B cell (primary cell): ENCODE measurements at regions not wholly inside any gene's neighbourhood (a gene's known extent, or its start where the extent isn't known, plus 50 kb on each side); places are given as distances from the start of the nearest gene placed in this dataset.

Experiments used
- ATAC-seq: fragments of 200-7000 bp; cut with Tn5 transposase; one replicate; pipeline ENCODE4 v1.10.0; 2021; ENCODE audit warnings: low read depth, mild to moderate bottlenecking, moderate number of reproducible peaks, moderate library complexity
- CTCF ChIA-PET: fragments of 350-600 bp; sonication (Branson Sonifier 250); formaldehyde crosslinking; loops from one replicate; lab custom pipeline; 2021; ENCODE audit warnings: antibody characterized with exemption, inconsistent platforms; lab: Charles Lee
- POLR2A ChIA-PET: fragments of 350-600 bp; sonication (Branson Sonifier 250); formaldehyde crosslinking; loops from one replicate; lab custom pipeline; 2021; ENCODE audit warnings: antibody characterized with exemption; lab: Charles Lee
- DNase-seq: peaks from one replicate; pipeline ENCODE4 v3.0.0; 2013
- H2AFZ ChIP-seq: 2 replicates; pipeline ENCODE4 v1.6.1; 2012; ENCODE audit warnings: mild to moderate bottlenecking, low read depth, low read length; ENCODE audit not compliant: insufficient read depth, poor library complexity, severe bottlenecking
- H3K27ac ChIP-seq, 2 donors: 1 replicate in 1 of 2; 2 replicates in 1 of 2; pipeline ENCODE4 v1.5.1; 2012 to 2013; ENCODE audit warnings: low read length in 2 of 2, mild to moderate bottlenecking in 2 of 2, moderate library complexity in 1 of 2
- H3K27me3 ChIP-seq, 4 experiments: fragments of 200-600 bp in 1 of 4; sonication (generic) in 1 of 4; replicated peaks in 1 of 4; 1 replicate in 2 of 4; 2 replicates in 2 of 4; pipeline versions ENCODE4 v1.6.1 to v1.7.0; 2013 to 2016; ENCODE audit warnings: low read length in 3 of 4, mild to moderate bottlenecking in 2 of 4, mixed read lengths in 1 of 4, moderate library complexity in 1 of 4; ENCODE audit not compliant: insufficient read depth in 4 of 4, control insufficient read depth in 3 of 4; ENCODE audit errors: control extremely low read depth in 1 of 4
- H3K36me3 ChIP-seq, 2 experiments: replicated peaks in 1 of 2; 1 replicate in 1 of 2; 2 replicates in 1 of 2; pipeline versions ENCODE4 v1.6.1 to v1.7.1; 2013; ENCODE audit warnings: low read length in 1 of 2; ENCODE audit not compliant: insufficient read depth in 2 of 2, control insufficient read depth in 1 of 2; ENCODE audit errors: control extremely low read depth in 1 of 2, extremely low read depth in 1 of 2
- H3K4me1 ChIP-seq, 2 donors: fragments of 200-600 bp in 1 of 2; sonication (generic) in 1 of 2; 1 replicate in 1 of 2; 2 replicates in 1 of 2; pipeline versions ENCODE4 v1.5.1 to v1.6.1; 2013 to 2017; ENCODE audit warnings: low read length in 2 of 2; ENCODE audit not compliant: control insufficient read depth in 2 of 2, insufficient read depth in 2 of 2
- H3K4me2 ChIP-seq: replicated peaks from 2 replicates; pipeline ENCODE3; 2012; ENCODE audit warnings: mild to moderate bottlenecking, low read depth, low read length; ENCODE audit not compliant: poor library complexity, severe bottlenecking
- H3K4me3 ChIP-seq, 5 experiments: fragments of 200-600 bp in 1 of 5; sonication (generic) in 1 of 5; 1 replicate in 3 of 5; 2 replicates in 2 of 5; pipeline versions ENCODE4 v1.5.1 to v1.7.0; 2011 to 2016; ENCODE audit warnings: low read length in 4 of 5, mild to moderate bottlenecking in 4 of 5, low read depth in 2 of 5, control low read depth in 1 of 5, moderate library complexity in 1 of 5; ENCODE audit not compliant: insufficient read depth in 1 of 5; ENCODE audit errors: control extremely low read depth in 1 of 5, extremely low read depth in 1 of 5
- H3K79me2 ChIP-seq: fragments of 200-600 bp; sonication (generic); one replicate; pipeline ENCODE4 v1.6.0; 2016; ENCODE audit warnings: low read length; ENCODE audit not compliant: control insufficient read depth, insufficient read depth
- H3K9ac ChIP-seq: fragments of 200-600 bp; sonication (generic); 2 replicates; pipeline ENCODE4 v1.6.1; 2017; ENCODE audit warnings: mild to moderate bottlenecking, low read length, moderate library complexity
- H3K9me3 ChIP-seq, 3 donors: one replicate each; pipeline versions ENCODE4 v1.6.1 to v1.7.1; 2013; ENCODE audit warnings: low read length in 2 of 3; ENCODE audit not compliant: control insufficient read depth in 2 of 3, insufficient read depth in 1 of 3; ENCODE audit errors: control extremely low read depth in 1 of 3
- H4K20me1 ChIP-seq: 2 replicates; pipeline ENCODE4 v1.6.0; 2012; ENCODE audit warnings: mild to moderate bottlenecking, low read length; ENCODE audit not compliant: insufficient read depth, control insufficient read depth, poor library complexity, severe bottlenecking
- H3K27ac Mint-ChIP-seq: one replicate; pipeline ENCODE4 v1.8.0; 2021; ENCODE audit warnings: mixed read lengths
- H3K27me3 Mint-ChIP-seq: one replicate; pipeline ENCODE4 v1.8.0; 2021; ENCODE audit warnings: mixed read lengths
- H3K4me1 Mint-ChIP-seq: one replicate; pipeline ENCODE4 v1.8.0; 2021; ENCODE audit warnings: mixed read lengths
- H3K4me3 Mint-ChIP-seq: one replicate; pipeline ENCODE4 v1.8.0; 2021; ENCODE audit warnings: mixed read lengths
- H3K9me3 Mint-ChIP-seq: one replicate; pipeline ENCODE4 v1.8.0; 2022; ENCODE audit warnings: mixed read lengths; ENCODE audit not compliant: insufficient read depth
- EZH2 ChIP-seq: IDR thresholded peaks from 2 replicates; pipeline ENCODE4 v1.6.1; 2012; ENCODE audit warnings: borderline replicate concordance, low read depth, mild to moderate bottlenecking, moderate library complexity, low read length; ENCODE audit not compliant: insufficient read depth, poor library complexity, severe bottlenecking
- WGBS: methylation state at CpG from one replicate; pipeline ENCODE4 v1.1.5; 2013; ENCODE audit warnings: missing lambda C conversion rate; ENCODE audit not compliant: insufficient coverage; 5-methylcytosine and 5-hydroxymethylcytosine counted together
- intact Hi-C: fragments of 100-400 bp; cut with micrococcal nuclease; formaldehyde crosslinking; loops from one replicate; pipeline ENCODE4 v1.10.0; 2022
- TF ChIP-seq, protein P1 (sequence below): fragments of 200-600 bp; IDR thresholded peaks from one replicate; pipeline ENCODE4 v1.8.0; 2022; ENCODE audit warnings: antibody characterized with exemption, mild to moderate bottlenecking

GRCh38 chrX:46305431-46305830 lies 239.8 kb downstream of the ZNF674 start:
- Mint-ChIP-seq H3K4me1 (no peaks in the 10 kb centered on the region), H3K27me3 (no peaks in the 10 kb centered on the region), H3K27ac (no peak overlapping the region), H3K9me3 (peaks cover 5% of the 10 kb centered on the region), H3K4me3 (no peak overlapping the region)
- H3K9ac ChIP-seq, result no peak overlapping the region
- WGBS, result no CpG with 5 or more reads among the region's 2 CpGs
- no peaks in the 10 kb centered on the region for H3K27me3 ChIP-seq
- no peak overlapping the region for H2AFZ ChIP-seq
- peaks cover 0 to 4% (median 0%) of the 10 kb centered on the region in 3 donors for H3K9me3 ChIP-seq
- DNase-seq (no peak), ATAC-seq (no peak)
- H3K4me1 ChIP-seq, result no peaks in the 10 kb centered on the region
- ChIA-PET CTCF (no interaction called here), POLR2A (no interaction called here)
- H3K36me3 ChIP-seq, result no peaks in the 10 kb centered on the region
- H3K27ac ChIP-seq, result no peak overlapping the region
- no peak overlapping the region for H3K4me3 ChIP-seq
- no peaks in the 10 kb centered on the region for H3K79me2 ChIP-seq
- no peak overlapping the region for H3K4me2 ChIP-seq
- H4K20me1 ChIP-seq, result no peaks in the 10 kb centered on the region
- intact Hi-C loops, result no loop called here
- TF ChIP-seq, protein P1, sequence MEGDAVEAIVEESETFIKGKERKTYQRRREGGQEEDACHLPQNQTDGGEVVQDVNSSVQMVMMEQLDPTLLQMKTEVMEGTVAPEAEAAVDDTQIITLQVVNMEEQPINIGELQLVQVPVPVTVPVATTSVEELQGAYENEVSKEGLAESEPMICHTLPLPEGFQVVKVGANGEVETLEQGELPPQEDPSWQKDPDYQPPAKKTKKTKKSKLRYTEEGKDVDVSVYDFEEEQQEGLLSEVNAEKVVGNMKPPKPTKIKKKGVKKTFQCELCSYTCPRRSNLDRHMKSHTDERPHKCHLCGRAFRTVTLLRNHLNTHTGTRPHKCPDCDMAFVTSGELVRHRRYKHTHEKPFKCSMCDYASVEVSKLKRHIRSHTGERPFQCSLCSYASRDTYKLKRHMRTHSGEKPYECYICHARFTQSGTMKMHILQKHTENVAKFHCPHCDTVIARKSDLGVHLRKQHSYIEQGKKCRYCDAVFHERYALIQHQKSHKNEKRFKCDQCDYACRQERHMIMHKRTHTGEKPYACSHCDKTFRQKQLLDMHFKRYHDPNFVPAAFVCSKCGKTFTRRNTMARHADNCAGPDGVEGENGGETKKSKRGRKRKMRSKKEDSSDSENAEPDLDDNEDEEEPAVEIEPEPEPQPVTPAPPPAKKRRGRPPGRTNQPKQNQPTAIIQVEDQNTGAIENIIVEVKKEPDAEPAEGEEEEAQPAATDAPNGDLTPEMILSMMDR, result no peak
- TF ChIP-seq EZH2, result no peak

GRCh38 chrX:46301903-46302302 lies 243.3 kb downstream of the ZNF674 start:
- Mint-ChIP-seq H3K4me1 (no peaks in the 10 kb centered on the region), H3K27me3 (no peaks in the 10 kb centered on the region), H3K4me3 (no peak overlapping the region), H3K27ac (no peak overlapping the region), H3K9me3 (peaks cover 5% of the 10 kb centered on the region)
- TF ChIP-seq, protein P1, result no peak
- no peak for TF ChIP-seq EZH2
- H2AFZ ChIP-seq, result no peak overlapping the region
- no peaks in the 10 kb centered on the region for H3K27me3 ChIP-seq
- no peaks in the 10 kb centered on the region for H4K20me1 ChIP-seq
- H3K4me1 ChIP-seq, result no peaks in the 10 kb centered on the region
- H3K27ac ChIP-seq, result no peak overlapping the region
- POLR2A ChIA-PET, result no interaction called here
- H3K4me3 ChIP-seq, result no peak overlapping the region
- intact Hi-C loops, result no loop called here
- DNase-seq (no peak), ATAC-seq (no peak)
- no peaks in the 10 kb centered on the region for H3K36me3 ChIP-seq
- H3K9ac ChIP-seq, result no peak overlapping the region
- no peak overlapping the region for H3K4me2 ChIP-seq
- H3K9me3 ChIP-seq, result peaks cover 0 to 4% (median 0%) of the 10 kb centered on the region in 3 donors
- no peaks in the 10 kb centered on the region for H3K79me2 ChIP-seq
- CTCF ChIA-PET, result no interaction called here
- WGBS, result no CpG with 5 or more reads among the region's 2 CpGs
